HG03565 (cell line): ENCODE measurements at regions not wholly inside any gene's neighbourhood (a gene's known extent, or its start where the extent isn't known, plus 50 kb on each side); places are given as distances from the start of the nearest gene placed in this dataset.
"Not testable (repeated sequence)": the region's sequence is repeated elsewhere in the genome, so short reads cannot be mapped to it uniquely, and the experiment has no call there.

Experiments
- ATAC-seq: cut with Tn5 transposase; IDR thresholded peaks from one replicate; pipeline ENCODE4 v1.9.1; 2021; ENCODE audit warnings: mild to moderate bottlenecking, moderate library complexity; ENCODE audit not compliant: unreplicated experiment

DNA sequence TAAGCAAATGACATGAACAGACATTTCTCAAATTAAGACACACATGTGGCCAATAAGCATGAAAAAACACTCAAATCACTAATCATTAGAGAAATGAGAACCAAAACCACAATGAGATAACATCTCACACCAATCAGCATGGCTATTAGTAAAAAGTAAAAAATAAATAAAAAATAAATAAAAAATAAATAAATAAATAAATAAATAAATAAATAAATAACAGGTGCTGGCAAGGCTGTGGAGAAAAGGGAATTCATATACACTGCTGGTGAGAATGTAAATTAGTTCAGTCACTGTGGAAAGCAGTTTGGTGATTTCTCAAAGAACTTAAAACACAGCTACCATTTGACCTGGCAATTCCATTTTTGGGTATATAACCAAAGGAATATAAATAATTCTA lies 167.1 kb upstream of the CNKSR2 start:
- ATAC-seq: no peak

DNA sequence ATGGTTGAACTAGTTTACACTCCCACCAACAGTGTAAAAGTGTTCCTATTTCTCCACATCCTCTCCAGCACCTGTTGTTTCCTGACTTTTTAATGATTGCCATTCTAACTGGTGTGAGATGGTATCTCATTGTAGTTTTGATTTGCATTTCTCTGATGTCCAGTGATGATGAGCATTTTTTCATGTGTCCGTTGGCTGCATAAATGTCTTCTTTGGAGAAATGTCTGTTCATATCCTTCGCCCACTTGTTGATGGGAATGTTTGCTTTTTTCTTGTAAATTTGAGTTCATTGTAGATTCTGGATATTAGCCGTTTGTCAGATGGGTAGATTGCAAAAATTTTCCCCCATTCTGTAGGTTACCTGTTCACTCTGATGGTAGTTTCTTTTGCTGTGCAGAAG lies 155.0 kb upstream of the CNKSR2 start:
- not testable (repeated sequence) for ATAC-seq

DNA sequence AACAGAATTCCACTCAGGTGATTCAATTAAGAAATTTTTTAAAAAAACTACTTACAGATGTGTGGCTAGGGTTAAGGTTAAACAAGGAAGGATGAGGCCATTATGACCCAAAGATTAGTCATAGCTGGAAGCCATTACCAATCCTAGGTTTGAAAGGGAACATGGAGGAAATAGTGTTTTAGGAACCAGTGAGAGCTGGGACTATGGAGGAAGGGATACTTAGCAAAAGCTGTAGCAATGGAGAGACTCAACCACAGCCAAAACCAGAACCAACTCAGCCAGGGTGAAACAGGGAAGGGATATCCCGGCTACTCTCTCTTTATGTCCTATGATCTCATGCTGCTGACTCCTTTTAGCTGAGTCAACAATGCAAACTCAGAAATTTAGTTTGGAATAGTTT lies 148.6 kb upstream of the CNKSR2 start:
- ATAC-seq: no peak

DNA sequence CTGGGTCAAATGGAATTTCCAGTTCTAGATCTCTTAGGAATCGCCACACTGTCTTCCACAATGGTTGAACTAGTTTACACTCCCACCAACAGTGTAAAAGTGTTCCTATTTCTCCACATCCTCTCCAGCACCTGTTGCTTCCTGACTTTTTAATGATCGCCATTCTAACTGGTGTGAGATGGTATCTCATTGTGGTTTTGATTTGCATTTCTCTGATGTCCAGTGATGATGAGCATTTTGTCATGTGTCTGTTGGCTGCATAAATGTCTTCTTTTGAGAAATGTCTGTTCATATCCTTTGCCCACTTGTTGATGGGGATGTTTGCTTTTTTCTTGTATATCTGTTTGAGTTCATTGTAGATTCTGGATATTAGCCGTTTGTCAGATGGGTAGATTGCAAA lies 145.2 kb upstream of the CNKSR2 start:
- ATAC-seq: not testable (repeated sequence)

DNA sequence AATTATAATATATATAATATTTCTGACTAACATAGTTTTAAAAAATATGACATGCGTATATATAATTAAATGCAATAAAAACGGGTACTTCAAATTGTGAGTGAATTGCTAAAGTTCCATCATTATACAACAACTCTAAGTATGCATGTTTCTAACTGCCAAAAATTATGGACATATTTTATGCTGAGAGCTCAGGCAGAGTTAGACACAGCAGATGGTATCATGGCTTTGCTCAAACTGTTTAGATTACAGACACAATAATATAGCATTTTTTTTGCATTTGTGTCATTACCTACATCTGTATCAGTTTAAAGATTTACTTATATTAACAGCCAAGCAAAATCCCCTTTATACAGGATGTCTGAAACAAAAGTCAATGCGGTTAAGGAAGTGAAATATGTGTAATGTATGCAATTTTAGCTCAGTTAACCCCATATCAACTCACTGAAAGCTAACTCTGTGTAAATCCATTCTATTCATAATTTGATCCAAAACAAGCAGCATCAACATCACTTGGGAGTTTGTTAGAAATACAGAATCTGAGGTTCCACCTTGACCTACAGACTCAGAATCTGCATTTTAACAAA lies 119.1 kb upstream of the CNKSR2 start:
- peak; percentile 92 for ATAC-seq

DNA sequence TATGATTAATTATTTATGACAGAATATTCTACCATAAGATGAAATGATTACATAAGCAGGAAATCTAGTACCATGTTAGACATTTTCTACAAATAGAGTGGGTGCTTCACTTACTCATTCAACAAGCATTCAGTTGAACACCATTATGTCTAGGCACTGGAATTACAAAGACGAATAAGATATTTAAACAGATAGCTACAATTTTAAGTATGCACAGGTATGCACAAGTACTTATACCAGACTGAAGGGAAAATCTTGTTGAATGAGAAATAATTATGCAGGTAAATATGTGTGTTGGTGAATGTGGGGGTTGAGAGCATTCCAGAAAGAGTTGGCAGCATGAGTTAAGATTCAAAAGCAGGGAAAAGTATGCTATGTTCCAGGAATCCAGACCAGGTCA lies 107.3 kb upstream of the CNKSR2 start:
- no peak for ATAC-seq

DNA sequence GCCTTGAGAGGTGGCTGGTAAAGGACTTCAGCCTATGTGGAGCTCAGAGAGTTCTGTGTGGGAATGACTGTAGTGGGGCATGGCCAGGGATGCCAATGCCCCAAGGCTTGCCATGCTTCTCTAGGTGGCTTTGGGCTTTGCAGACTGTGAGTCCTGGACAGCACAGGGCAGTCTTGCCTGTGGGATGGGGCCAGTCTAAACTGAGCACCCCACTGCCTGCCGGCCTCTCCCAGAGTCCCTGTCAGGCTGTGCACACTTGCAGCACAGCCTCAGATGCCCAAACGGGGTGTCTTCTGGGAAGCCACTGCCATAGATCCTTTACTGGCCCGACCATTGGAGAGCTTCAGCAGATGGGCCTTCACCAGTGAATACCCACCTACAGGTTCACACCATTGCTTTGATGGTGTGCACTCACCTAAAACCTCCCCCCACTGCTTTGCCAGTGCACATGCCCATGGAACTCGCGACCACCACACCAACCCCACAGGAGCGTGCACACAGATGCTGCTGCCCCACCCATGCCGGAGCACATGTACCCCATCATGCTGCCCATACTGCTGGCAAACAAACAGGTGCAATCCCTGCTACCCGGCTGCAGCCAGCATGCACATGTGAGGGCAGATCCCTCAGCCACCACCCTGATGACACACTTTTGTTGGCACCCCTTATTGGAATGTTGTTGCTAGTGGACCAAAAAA lies 97.3 kb upstream of the CNKSR2 start:
- no peak for ATAC-seq

DNA sequence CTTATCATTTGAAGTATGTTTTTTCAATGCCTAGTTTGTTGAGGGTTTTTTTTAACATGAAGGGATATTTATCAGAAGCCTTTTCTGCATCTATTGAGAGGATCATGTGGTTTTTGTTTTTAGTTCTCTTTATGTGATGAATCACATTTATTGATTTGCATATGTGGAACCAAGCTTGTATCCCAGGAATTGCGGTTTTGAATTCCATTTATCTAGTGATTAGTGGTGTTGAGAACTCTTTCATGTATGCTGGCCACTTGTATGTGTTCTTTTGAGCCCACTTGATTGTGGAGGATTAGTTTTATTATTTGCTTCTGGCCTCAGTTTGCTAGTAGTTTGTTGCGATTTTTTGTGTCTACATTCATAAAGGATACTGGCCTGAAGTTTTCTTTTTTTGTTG lies 85.0 kb upstream of the CNKSR2 start:
- no peak for ATAC-seq

DNA sequence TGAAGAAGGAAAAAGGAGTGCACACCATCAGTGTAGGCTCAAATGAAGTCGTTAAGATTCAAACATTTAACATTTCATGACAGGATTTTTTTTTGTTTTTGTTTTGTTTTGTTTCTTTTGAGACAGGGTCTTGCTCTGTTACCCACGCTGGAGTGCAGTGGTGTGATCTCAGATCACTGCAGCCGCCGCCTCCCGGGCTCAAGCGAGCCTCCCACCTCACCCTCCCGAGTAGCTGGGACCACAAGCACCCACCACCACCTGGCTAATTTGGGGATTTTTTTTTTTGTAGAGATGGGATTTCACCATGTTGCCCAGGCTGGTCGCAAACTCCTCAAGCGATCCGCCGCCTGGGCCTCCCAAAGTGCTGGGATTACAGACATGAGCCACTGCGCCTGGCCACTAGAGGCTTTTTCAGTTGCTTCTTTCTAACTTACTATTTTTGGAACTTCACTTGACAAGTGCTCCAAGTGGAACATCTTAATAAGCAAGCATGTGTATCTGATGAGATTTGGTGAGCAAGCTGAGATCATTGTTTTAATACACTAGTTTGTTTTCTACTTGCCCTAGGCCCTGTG lies 78.9 kb upstream of the CNKSR2 start:
- ATAC-seq: no peak

DNA sequence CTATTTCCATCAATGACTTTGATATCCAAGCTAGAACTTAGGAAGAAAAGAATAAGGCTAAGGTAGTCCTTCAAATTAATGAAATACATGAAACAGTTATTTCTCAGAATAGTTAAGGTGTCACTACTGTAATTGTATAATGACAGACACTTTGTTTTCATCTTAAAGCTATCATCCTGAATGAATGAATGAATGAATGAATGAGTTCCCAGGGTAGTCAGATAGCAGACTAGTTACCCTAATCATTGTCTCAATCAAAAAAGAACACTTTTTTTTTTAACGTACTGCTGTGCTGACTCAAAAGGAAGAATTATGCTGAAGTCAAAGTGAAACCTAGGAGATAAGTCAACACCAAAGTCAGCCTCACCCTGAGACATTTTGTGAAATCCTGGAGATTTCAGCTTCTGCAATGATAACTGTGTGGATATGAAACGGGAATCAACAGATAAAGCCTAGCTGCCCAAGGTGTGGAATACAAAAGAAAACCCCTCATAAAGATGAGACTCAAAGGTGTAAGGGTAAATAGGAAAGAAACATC lies 68.3 kb upstream of the CNKSR2 start:
- no peak for ATAC-seq

DNA sequence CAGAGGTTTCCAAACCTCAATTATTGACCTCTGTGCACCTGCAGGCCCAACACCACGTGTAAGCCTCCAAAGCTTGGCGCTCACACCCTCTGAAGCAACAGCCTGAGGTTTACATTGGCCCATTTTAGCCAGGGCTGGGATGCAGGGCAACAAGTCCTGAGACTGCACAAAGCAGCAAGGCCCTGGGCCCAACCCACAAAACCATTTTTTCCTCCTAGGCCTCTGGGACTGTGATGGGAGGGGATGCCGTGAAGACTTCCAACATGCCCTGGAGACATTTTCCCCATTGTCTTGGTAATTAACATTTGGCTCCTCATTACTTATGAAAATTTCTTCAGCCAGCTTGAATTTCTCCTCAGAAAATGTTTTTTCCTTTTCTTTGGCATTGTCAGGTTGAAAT lies 54.9 kb upstream of the CNKSR2 start:
- ATAC-seq: no peak
